ENCODE measurements at regions not wholly inside any gene's neighbourhood (a gene's known extent, or its start where the extent isn't known, plus 50 kb on each side); places are given as distances from the start of the nearest gene placed in this dataset.
"Not testable (repeated sequence)": the region's sequence is repeated elsewhere in the genome, so short reads cannot be mapped to it uniquely, and the experiment has no call there.

- no peak for ATAC-seq (ENCODE audit: low FRiP score)
- DNase-seq (ENCODE audit: low spot score), result no peak
- TF ChIP-seq CTCF (IDR thresholded peaks at IDR 0.05), result no peak
Measured at GRCh38 chr4:15162465-15163283, 160.4 kb downstream of the CPEB2 start.

GRCh38 chr4:15163284-15163645 is 161.0 kb downstream of the CPEB2 start:
- DNase-seq (ENCODE audit: low spot score) (no peak), ATAC-seq (ENCODE audit: low FRiP score) (no peak)
- no peak for TF ChIP-seq CTCF (IDR thresholded peaks at IDR 0.05)

GRCh38 chr4:15164571-15164970 is 162.3 kb downstream of the CPEB2 start:
- DNase-seq (ENCODE audit: low spot score) (no peak), ATAC-seq (ENCODE audit: low FRiP score) (no peak)
- TF ChIP-seq CTCF (IDR thresholded peaks at IDR 0.05), result no peak

GRCh38 chr4:15167743-15168142 is 165.5 kb downstream of the CPEB2 start:
- no peak for TF ChIP-seq CTCF (IDR thresholded peaks at IDR 0.05)
- ATAC-seq (ENCODE audit: low FRiP score) (no peak), DNase-seq (ENCODE audit: low spot score) (no peak)

GRCh38 chr4:15168759-15169158 is 166.5 kb downstream of the CPEB2 start:
- DNase-seq (ENCODE audit: low spot score) (no peak), ATAC-seq (ENCODE audit: low FRiP score) (no peak)
- no peak for TF ChIP-seq CTCF (IDR thresholded peaks at IDR 0.05)

GRCh38 chr4:15171725-15172124 is 169.4 kb downstream of the CPEB2 start:
- DNase-seq (ENCODE audit: low spot score), result no peak
- ATAC-seq (ENCODE audit: low FRiP score), result no peak
- no peak for TF ChIP-seq CTCF (IDR thresholded peaks at IDR 0.05)

- TF ChIP-seq CTCF (IDR thresholded peaks at IDR 0.05), result no peak
- DNase-seq (ENCODE audit: low spot score), result no peak
- ATAC-seq (ENCODE audit: low FRiP score), result no peak
Measured at GRCh38 chr4:15173251-15173650, 171.0 kb downstream of the CPEB2 start.

- DNase-seq (ENCODE audit: low spot score); ATAC-seq (ENCODE audit: low FRiP score): not testable (repeated sequence)
Measured at GRCh38 chr4:15174168-15174567, 171.9 kb downstream of the CPEB2 start.

GRCh38 chr4:15179842-15180241 is 177.6 kb downstream of the CPEB2 start:
- DNase-seq (ENCODE audit: low spot score); ATAC-seq (ENCODE audit: low FRiP score): not testable (repeated sequence)
